Neural progenitor cell (in vitro differentiated cells): ENCODE measurements at regions not wholly inside any gene's neighbourhood (a gene's known extent, or its start where the extent isn't known, plus 50 kb on each side); places are given as distances from the start of the nearest gene placed in this dataset.

Experiments used
- DNase-seq: peaks from one replicate; pipeline ENCODE4 v3.0.0-alpha.2; 2016; ENCODE audit warnings: low spot score
- H2AFZ ChIP-seq: fragments of 200-600 bp; sonication (generic); replicated peaks from 2 replicates; pipeline ENCODE4 v1.6.1; 2016; ENCODE audit warnings: antibody characterized with exemption
- H3F3A ChIP-seq: fragments of 200-600 bp; sonication (generic); 2 replicates; pipeline ENCODE4 v1.6.1; 2016; ENCODE audit warnings: antibody characterized with exemption, low read depth
- H3K27ac ChIP-seq: fragments of 200-600 bp; sonication (generic); 2 replicates; pipeline ENCODE4 v1.5.1; 2016; ENCODE audit warnings: mild to moderate bottlenecking
- H3K27me3 ChIP-seq: fragments of 200-600 bp; sonication (generic); 2 replicates; pipeline ENCODE4 v1.6.1; 2016; ENCODE audit warnings: mild to moderate bottlenecking, moderate library complexity
- H3K36me3 ChIP-seq: fragments of 200-600 bp; sonication (generic); 2 replicates; pipeline ENCODE4 v1.5.1; 2016
- H3K4me1 ChIP-seq: fragments of 200-600 bp; sonication (generic); 2 replicates; pipeline ENCODE4 v1.6.1; 2016; ENCODE audit warnings: mixed run types
- H3K4me2 ChIP-seq: fragments of 200-600 bp; sonication (generic); 2 replicates; pipeline ENCODE4 v1.6.1; 2016
- H3K4me3 ChIP-seq: fragments of 200-600 bp; sonication (generic); 2 replicates; pipeline ENCODE4 v1.5.1; 2016
- H3K79me2 ChIP-seq: fragments of 200-600 bp; sonication (generic); 2 replicates; pipeline ENCODE4 v1.6.1; 2016; ENCODE audit warnings: low read depth
- H3K9ac ChIP-seq: fragments of 200-600 bp; sonication (generic); 2 replicates; pipeline ENCODE4 v1.6.1; 2016
- H3K9me3 ChIP-seq: fragments of 200-600 bp; sonication (generic); 2 replicates; pipeline ENCODE4 v1.5.1; 2016; ENCODE audit warnings: low read depth
- H4K20me1 ChIP-seq: fragments of 200-600 bp; sonication (generic); 2 replicates; pipeline ENCODE4 v1.6.1; 2016; ENCODE audit warnings: low read depth
- H3K27ac Mint-ChIP-seq: 3 replicates; pipeline ENCODE4 v1.8.0; 2021; ENCODE audit warnings: mixed read lengths
- H3K27me3 Mint-ChIP-seq: 2 replicates; pipeline ENCODE4 v1.8.0; 2022; ENCODE audit warnings: low read depth, mild to moderate bottlenecking, inconsistent platforms, moderate library complexity, mixed read lengths; ENCODE audit not compliant: insufficient read depth
- H3K36me3 Mint-ChIP-seq: 3 replicates; pipeline ENCODE4 v1.8.0; 2021; ENCODE audit warnings: mixed read lengths
- H3K4me1 Mint-ChIP-seq: 3 replicates; pipeline ENCODE4 v1.8.0; 2021; ENCODE audit warnings: mixed read lengths
- H3K4me3 Mint-ChIP-seq: 3 replicates; pipeline ENCODE4 v1.8.0; 2021; ENCODE audit warnings: mild to moderate bottlenecking, moderate library complexity, mixed read lengths
- H3K9me3 Mint-ChIP-seq: 3 replicates; pipeline ENCODE4 v1.8.0; 2020; ENCODE audit warnings: mixed read lengths
- CTCF ChIP-seq: fragments of 200-600 bp; sonication (generic); IDR thresholded peaks from 2 replicates; pipeline ENCODE4 v1.5.1; 2017; ENCODE audit warnings: antibody characterized with exemption, mild to moderate bottlenecking
- EZH2 ChIP-seq: fragments of 200-600 bp; sonication (generic); IDR thresholded peaks from 2 replicates; pipeline ENCODE4 v1.6.1; 2017; ENCODE audit warnings: antibody characterized with exemption, mild to moderate bottlenecking, moderate library complexity
- EZH2phosphoT487 ChIP-seq: fragments of 200-600 bp; sonication (generic); IDR thresholded peaks from 2 replicates; pipeline ENCODE4 v1.6.1; 2017; ENCODE audit warnings: antibody characterized with exemption

- Histone ChIP-seq H2AFZ (no peak overlapping the region), H3K27me3 (no peaks in the 10 kb centered on the region), H3K4me3 (no peak overlapping the region), H3K4me1 (no peaks in the 10 kb centered on the region), H3K36me3 (no peaks in the 10 kb centered on the region), H3F3A (no peaks in the 10 kb centered on the region), H3K4me2 (no peak overlapping the region), H3K9ac (no peak overlapping the region), H4K20me1 (no peaks in the 10 kb centered on the region), H3K27ac (no peak overlapping the region), H3K79me2 (no peaks in the 10 kb centered on the region), H3K9me3 (no peaks in the 10 kb centered on the region)
- Mint-ChIP-seq H3K4me3 (no peak overlapping the region), H3K4me1 (no peaks in the 10 kb centered on the region), H3K36me3 (no peaks in the 10 kb centered on the region), H3K27me3 (peaks cover 3% of the 10 kb centered on the region), H3K9me3 (no peaks in the 10 kb centered on the region), H3K27ac (no peak overlapping the region)
- no peak for DNase-seq
- TF ChIP-seq CTCF (no peak), EZH2phosphoT487 (no peak), EZH2 (no peak)
These were observed 359.0 kb upstream of the UBE2E3 start for GRCh38 chr2:180621366-180621765.

DNA sequence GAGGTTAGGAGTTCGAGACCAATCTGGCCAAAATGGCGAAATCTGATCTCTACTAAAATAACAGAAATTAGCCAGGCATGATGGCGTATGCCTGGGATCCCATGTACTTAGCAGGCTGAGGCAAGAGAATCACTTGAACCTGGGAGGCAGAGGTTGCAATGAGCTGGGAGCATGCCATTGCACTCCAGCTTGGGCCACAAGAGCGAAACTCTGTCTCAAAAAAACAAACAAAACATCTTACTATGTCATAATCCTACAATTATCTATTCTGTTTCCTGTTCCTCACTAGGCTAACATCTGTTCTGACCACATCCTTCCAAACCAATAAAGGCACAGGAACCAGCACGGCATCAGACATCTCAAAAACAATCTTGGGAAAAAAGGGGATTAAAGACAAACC, 361.8 kb upstream of the UBE2E3 start:
- DNase-seq: no peak
- H3K27ac Mint-ChIP-seq: no peak overlapping the region
- Histone ChIP-seq H3K79me2 (no peaks in the 10 kb centered on the region), H2AFZ (peak overlapping the region; percentile 40), H3K36me3 (no peaks in the 10 kb centered on the region), H3K4me2 (no peak overlapping the region), H3F3A (no peaks in the 10 kb centered on the region), H4K20me1 (no peaks in the 10 kb centered on the region), H3K9me3 (no peaks in the 10 kb centered on the region), H3K4me1 (no peaks in the 10 kb centered on the region), H3K9ac (no peak overlapping the region), H3K27me3 (no peaks in the 10 kb centered on the region), H3K4me3 (no peak overlapping the region), H3K27ac (no peak overlapping the region)
- TF ChIP-seq CTCF (no peak), EZH2phosphoT487 (no peak), EZH2 (no peak)
- no peaks in the 10 kb centered on the region for H3K9me3 Mint-ChIP-seq
- H3K27me3 Mint-ChIP-seq: peaks cover 3% of the 10 kb centered on the region
- no peaks in the 10 kb centered on the region for H3K4me1 Mint-ChIP-seq
- H3K36me3 Mint-ChIP-seq: no peaks in the 10 kb centered on the region
- no peak overlapping the region for H3K4me3 Mint-ChIP-seq

- H3K27ac ChIP-seq: no peak overlapping the region
- peaks cover 3% of the 10 kb centered on the region for H3K27me3 Mint-ChIP-seq
- no peaks in the 10 kb centered on the region for H3K9me3 Mint-ChIP-seq
- no peaks in the 10 kb centered on the region for H3K36me3 ChIP-seq
- no peaks in the 10 kb centered on the region for H4K20me1 ChIP-seq
- no peak overlapping the region for H3K4me2 ChIP-seq
- no peaks in the 10 kb centered on the region for H3F3A ChIP-seq
- H3K27ac Mint-ChIP-seq: no peak overlapping the region
- H3K9ac ChIP-seq: no peak overlapping the region
- H3K4me1 ChIP-seq: no peaks in the 10 kb centered on the region
- no peaks in the 10 kb centered on the region for H3K36me3 Mint-ChIP-seq
- no peaks in the 10 kb centered on the region for H3K9me3 ChIP-seq
- H3K4me1 Mint-ChIP-seq: no peaks in the 10 kb centered on the region
- no peaks in the 10 kb centered on the region for H3K79me2 ChIP-seq
- no peaks in the 10 kb centered on the region for H3K27me3 ChIP-seq
- H2AFZ ChIP-seq: no peak overlapping the region
- no peak overlapping the region for H3K4me3 ChIP-seq
- no peak for TF ChIP-seq EZH2
- no peak for DNase-seq
- H3K4me3 Mint-ChIP-seq: no peak overlapping the region
These were observed 365.6 kb upstream of the UBE2E3 start for GRCh38 chr2:180614776-180615175.

DNA sequence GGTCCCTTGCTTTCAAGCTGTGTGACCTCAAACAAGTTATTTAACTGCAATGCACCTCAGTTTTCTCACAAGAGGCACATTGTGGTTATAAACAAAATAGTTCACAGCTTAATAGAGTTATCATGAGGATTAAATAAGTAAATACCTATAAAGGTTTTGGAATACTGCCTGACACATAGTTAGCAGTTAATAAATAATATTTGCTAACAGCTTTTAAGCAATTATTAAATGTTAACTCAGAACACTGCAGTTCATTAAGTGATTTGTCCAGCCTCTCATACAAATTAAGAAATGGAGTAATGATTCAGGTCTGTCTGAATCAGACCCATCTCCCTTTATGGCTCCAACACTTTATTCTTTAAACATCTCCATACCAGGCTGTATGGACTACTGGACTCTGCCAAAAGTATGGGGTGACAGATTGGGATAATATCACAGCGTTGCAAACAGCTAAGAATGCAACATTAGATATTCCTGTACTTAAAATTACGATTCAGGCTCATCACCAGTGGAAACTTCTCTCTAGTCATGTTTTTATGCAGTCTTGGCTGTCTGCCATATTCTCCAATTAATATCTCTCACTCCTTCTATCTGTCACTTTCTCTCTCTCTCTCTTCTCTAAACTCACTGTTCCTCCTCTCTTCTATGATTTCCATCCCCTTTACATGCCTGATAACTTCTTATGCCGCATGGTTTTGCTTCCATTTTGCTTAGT, 370.6 kb upstream of the UBE2E3 start:
- H3K9ac ChIP-seq: no peak overlapping the region
- H3K27ac Mint-ChIP-seq: no peak overlapping the region
- H3K36me3 Mint-ChIP-seq: no peaks in the 10 kb centered on the region
- H3K27ac ChIP-seq: no peak overlapping the region
- H3K27me3 Mint-ChIP-seq: no peaks in the 10 kb centered on the region
- no peaks in the 10 kb centered on the region for H3K79me2 ChIP-seq
- H3K4me1 Mint-ChIP-seq: no peaks in the 10 kb centered on the region
- no peaks in the 10 kb centered on the region for H3K36me3 ChIP-seq
- H2AFZ ChIP-seq: no peak overlapping the region
- no peaks in the 10 kb centered on the region for H4K20me1 ChIP-seq
- DNase-seq: no peak
- TF ChIP-seq EZH2phosphoT487 (no peak), CTCF (no peak), EZH2 (no peak)
- no peaks in the 10 kb centered on the region for H3K4me1 ChIP-seq
- no peak overlapping the region for H3K4me3 ChIP-seq
- H3K9me3 ChIP-seq: no peaks in the 10 kb centered on the region
- no peak overlapping the region for H3K4me2 ChIP-seq
- no peak overlapping the region for H3K4me3 Mint-ChIP-seq
- H3K9me3 Mint-ChIP-seq: no peaks in the 10 kb centered on the region
- no peaks in the 10 kb centered on the region for H3F3A ChIP-seq
- H3K27me3 ChIP-seq: no peaks in the 10 kb centered on the region
